ENCODE measurements at regions not wholly inside any gene's neighbourhood (a gene's known extent, or its start where the extent isn't known, plus 50 kb on each side); places are given as distances from the start of the nearest gene placed in this dataset.

DNA sequence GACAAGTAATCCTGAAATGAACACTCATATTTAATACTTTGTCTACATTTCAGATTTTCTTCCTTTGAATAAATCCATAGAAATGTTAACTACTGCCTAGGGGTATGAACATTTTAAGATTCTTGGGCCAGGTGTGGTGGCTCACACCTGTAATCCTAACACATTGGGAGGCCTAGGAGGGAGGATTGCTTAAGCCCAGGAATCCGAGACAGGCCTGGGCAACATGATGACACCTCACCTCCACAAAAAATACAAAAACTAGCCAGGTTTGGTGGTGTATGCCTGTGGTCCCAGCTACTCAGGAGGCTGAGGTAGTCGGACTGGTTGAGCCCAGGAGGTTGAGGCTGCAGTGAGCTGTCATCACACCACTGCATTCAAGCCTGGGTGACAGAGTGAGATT is 73.9 kb upstream of the PIAS1 start:
- Histone ChIP-seq H3K79me2 (ENCODE audit: insufficient read depth, low read length) (no peaks in the 10 kb centered on the region), H2AFZ (ENCODE audit: insufficient read depth, low read depth, low read length, poor library complexity, severe bottlenecking) (no peak overlapping the region), H3K27ac (ENCODE audit: low read depth in 1 of 2, low read length in 2 of 2) (no peak overlapping the region), H3K36me3 (replicated peaks in 1 of 2; ENCODE audit: control insufficient read depth in 1 of 2, insufficient read depth in 2 of 2, low read length in 2 of 2) (no peaks in the 10 kb centered on the region), H3K4me2 (replicated peaks; ENCODE audit: extremely low read depth, low read length, poor library complexity, severe bottlenecking) (no peak overlapping the region), H3K4me1 (ENCODE audit: control insufficient read depth in 1 of 2, insufficient read depth in 2 of 2, low read length in 2 of 2) (no peaks in the 10 kb centered on the region), H4K20me1 (ENCODE audit: insufficient read depth, low read length) (no peaks in the 10 kb centered on the region), H3K9me3 (replicated peaks in 1 of 2; ENCODE audit: control insufficient read depth in 1 of 2, insufficient read depth in 1 of 2, low read length in 2 of 2) (no peaks in the 10 kb centered on the region), H3K4me3 (replicated peaks in 1 of 3; ENCODE audit: low read depth in 2 of 3, low read length in 3 of 3) (no peak overlapping the region), H3K27me3 (ENCODE audit: control insufficient read depth in 2 of 2, insufficient read depth in 2 of 2, low read length in 2 of 2) (no peaks in the 10 kb centered on the region), H3K9ac (ENCODE audit: insufficient read depth, low read length, poor library complexity, severe bottlenecking) (no peak overlapping the region)
- intact Hi-C loops (cut with micrococcal nuclease) = no loop called here
- no CpG with 5 or more reads among the region's 2 CpGs for WGBS (ENCODE audit: insufficient coverage)
- Mint-ChIP-seq H3K36me3 (no peaks in the 10 kb centered on the region), H3K27me3 (ENCODE audit: low read depth in 3 of 3) (peaks cover 0 to 2% (median 0%) of the 10 kb centered on the region in 3 donors), H3K27ac (no peak overlapping the region), H3K9me3 (peaks cover 0 to 4% (median 0%) of the 10 kb centered on the region in 7 donors), H3K4me3 (no peak overlapping the region), H3K4me1 (no peaks in the 10 kb centered on the region)
- TF ChIP-seq, protein P1, sequence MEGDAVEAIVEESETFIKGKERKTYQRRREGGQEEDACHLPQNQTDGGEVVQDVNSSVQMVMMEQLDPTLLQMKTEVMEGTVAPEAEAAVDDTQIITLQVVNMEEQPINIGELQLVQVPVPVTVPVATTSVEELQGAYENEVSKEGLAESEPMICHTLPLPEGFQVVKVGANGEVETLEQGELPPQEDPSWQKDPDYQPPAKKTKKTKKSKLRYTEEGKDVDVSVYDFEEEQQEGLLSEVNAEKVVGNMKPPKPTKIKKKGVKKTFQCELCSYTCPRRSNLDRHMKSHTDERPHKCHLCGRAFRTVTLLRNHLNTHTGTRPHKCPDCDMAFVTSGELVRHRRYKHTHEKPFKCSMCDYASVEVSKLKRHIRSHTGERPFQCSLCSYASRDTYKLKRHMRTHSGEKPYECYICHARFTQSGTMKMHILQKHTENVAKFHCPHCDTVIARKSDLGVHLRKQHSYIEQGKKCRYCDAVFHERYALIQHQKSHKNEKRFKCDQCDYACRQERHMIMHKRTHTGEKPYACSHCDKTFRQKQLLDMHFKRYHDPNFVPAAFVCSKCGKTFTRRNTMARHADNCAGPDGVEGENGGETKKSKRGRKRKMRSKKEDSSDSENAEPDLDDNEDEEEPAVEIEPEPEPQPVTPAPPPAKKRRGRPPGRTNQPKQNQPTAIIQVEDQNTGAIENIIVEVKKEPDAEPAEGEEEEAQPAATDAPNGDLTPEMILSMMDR (IDR thresholded peaks at IDR 0.05) = no peak
- DNase-seq = no peak

- H3K27ac Mint-ChIP-seq = no peak overlapping the region
- 88% methylated on average over 1 of the region's 4 CpGs for WGBS (ENCODE audit: insufficient coverage)
These were observed 73.1 kb upstream of the PIAS1 start for GRCh38 chr15:67980773-67981685.

More at GRCh38 chr15:67980773-67981685, 73.1 kb upstream of the PIAS1 start:
- Histone ChIP-seq H3K36me3 (replicated peaks in 1 of 2; ENCODE audit: control insufficient read depth in 1 of 2, insufficient read depth in 2 of 2, low read length in 2 of 2) (no peaks in the 10 kb centered on the region), H3K79me2 (ENCODE audit: insufficient read depth, low read length) (no peaks in the 10 kb centered on the region), H3K9ac (ENCODE audit: insufficient read depth, low read length, poor library complexity, severe bottlenecking) (no peak overlapping the region), H4K20me1 (ENCODE audit: insufficient read depth, low read length) (no peaks in the 10 kb centered on the region), H3K4me3 (replicated peaks in 1 of 3; ENCODE audit: low read depth in 2 of 3, low read length in 3 of 3) (no peak overlapping the region), H2AFZ (ENCODE audit: insufficient read depth, low read depth, low read length, poor library complexity, severe bottlenecking) (no peak overlapping the region), H3K27me3 (ENCODE audit: control insufficient read depth in 2 of 2, insufficient read depth in 2 of 2, low read length in 2 of 2) (no peaks in the 10 kb centered on the region), H3K4me1 (ENCODE audit: control insufficient read depth in 1 of 2, insufficient read depth in 2 of 2, low read length in 2 of 2) (no peaks in the 10 kb centered on the region), H3K9me3 (replicated peaks in 1 of 2; ENCODE audit: control insufficient read depth in 1 of 2, insufficient read depth in 1 of 2, low read length in 2 of 2) (no peaks in the 10 kb centered on the region), H3K4me2 (replicated peaks; ENCODE audit: extremely low read depth, low read length, poor library complexity, severe bottlenecking) (no peak overlapping the region), H3K27ac (ENCODE audit: low read depth in 1 of 2, low read length in 2 of 2) (no peak overlapping the region)
- DNase-seq = no peak
- Mint-ChIP-seq H3K9me3 (peaks cover 0 to 3% (median 1%) of the 10 kb centered on the region in 7 donors), H3K27me3 (ENCODE audit: low read depth in 3 of 3) (peaks cover 0 to 2% (median 0%) of the 10 kb centered on the region in 3 donors), H3K36me3 (no peaks in the 10 kb centered on the region), H3K4me1 (no peaks in the 10 kb centered on the region), H3K4me3 (no peak overlapping the region)
- TF ChIP-seq, protein P1 (IDR thresholded peaks at IDR 0.05) = no peak
- intact Hi-C loops (cut with micrococcal nuclease) = no loop called here
